OCI-LY7 (cell line): ENCODE measurements at regions not wholly inside any gene's neighbourhood (a gene's known extent, or its start where the extent isn't known, plus 50 kb on each side); places are given as distances from the start of the nearest gene placed in this dataset.

Source experiments
- BruUV-seq: library from RNA; stranded (reverse); fragments of 400-500 nt; replicated peaks from 2 replicates; lab custom pipeline; 2021; lab: Mats Ljungman, UMichigan
- CTCF ChIA-PET: fragments of 300-600 bp; sonication (Branson Sonifier 250); formaldehyde crosslinking; loops from one replicate; lab custom pipeline; 2022; ENCODE audit warnings: antibody characterized with exemption; ENCODE audit not compliant: unreplicated experiment; lab: Charles Lee
- POLR2A ChIA-PET: fragments of 300-600 bp; sonication (Branson Sonifier 250); formaldehyde crosslinking; loops from one replicate; lab custom pipeline; 2022; ENCODE audit warnings: antibody characterized with exemption; lab: Charles Lee
- DNase-seq: peaks from one replicate; pipeline ENCODE4 v3.0.0-alpha.2; 2015; ENCODE audit warnings: low spot score
- H2AFZ ChIP-seq: fragments of 200-600 bp; sonication (generic), shearing (Covaris generic); 2 replicates; pipeline ENCODE4 v1.6.1; 2014; ENCODE audit warnings: mild to moderate bottlenecking, antibody characterized with exemption, low read length, moderate library complexity
- H3K27ac ChIP-seq: fragments of 200-600 bp; sonication (generic); 2 replicates; pipeline ENCODE4 v1.5.1; 2014; ENCODE audit warnings: mixed run types, low read depth, mild to moderate bottlenecking, moderate library complexity, low read length, inconsistent platforms; ENCODE audit not compliant: poor library complexity, severe bottlenecking
- H3K36me3 ChIP-seq: fragments of 200-600 bp; sonication (generic); 2 replicates; pipeline ENCODE4 v1.6.1; 2014; ENCODE audit warnings: mild to moderate bottlenecking, antibody characterized with exemption, low read length, moderate library complexity, mixed read lengths; ENCODE audit not compliant: insufficient read depth
- H3K4me1 ChIP-seq: fragments of 200-600 bp; sonication (generic); 2 replicates; pipeline ENCODE4 v1.5.1; 2014; ENCODE audit warnings: mild to moderate bottlenecking, low read length; ENCODE audit not compliant: insufficient read depth, poor library complexity, severe bottlenecking
- H3K4me2 ChIP-seq: fragments of 200-600 bp; sonication (generic); 2 replicates; pipeline ENCODE4 v1.6.1; 2014; ENCODE audit warnings: mild to moderate bottlenecking, low read length
- H3K4me3 ChIP-seq: fragments of 200-600 bp; sonication (generic); 2 replicates; pipeline ENCODE4 v1.5.1; 2014; ENCODE audit warnings: mild to moderate bottlenecking, low read depth, low read length; ENCODE audit not compliant: poor library complexity, severe bottlenecking
- H3K79me2 ChIP-seq: fragments of 200-600 bp; sonication (generic); 2 replicates; pipeline ENCODE4 v1.6.1; 2016; ENCODE audit warnings: low read depth, mild to moderate bottlenecking, low read length, moderate library complexity, mixed read lengths; ENCODE audit not compliant: insufficient read depth
- H3K9me2 ChIP-seq: fragments of 200-600 bp; sonication (generic); 2 replicates; pipeline ENCODE4 v1.6.1; 2016; ENCODE audit warnings: mild to moderate bottlenecking, low read length, mixed read lengths; ENCODE audit not compliant: insufficient read depth
- H3K9me3 ChIP-seq: fragments of 200-600 bp; sonication (generic); 2 replicates; pipeline ENCODE4 v1.6.1; 2014; ENCODE audit warnings: mild to moderate bottlenecking, mixed run types, low read length, mixed read lengths
- H4K20me1 ChIP-seq: fragments of 200-600 bp; sonication (generic); 2 replicates; pipeline ENCODE4 v1.6.1; 2014; ENCODE audit warnings: mild to moderate bottlenecking, antibody characterized with exemption, low read length, moderate library complexity, mixed read lengths; ENCODE audit not compliant: insufficient read depth
- CTCF ChIP-seq: fragments of 200-600 bp; sonication (generic); conservative IDR thresholded peaks from 2 replicates; pipeline ENCODE4 v1.5.1; 2014; ENCODE audit warnings: mild to moderate bottlenecking, antibody characterized with exemption, low read length, moderate library complexity, mixed read lengths
- EZH2phosphoT487 ChIP-seq: fragments of 200-600 bp; sonication (generic); IDR thresholded peaks from 2 replicates; pipeline ENCODE4 v1.6.1; 2018; ENCODE audit warnings: low read depth, borderline replicate concordance, mild to moderate bottlenecking, mixed run types, antibody characterized with exemption, low read length, moderate library complexity, mixed read lengths
- intact Hi-C: fragments of 100-400 bp; cut with micrococcal nuclease; formaldehyde crosslinking; loops from one replicate; pipeline ENCODE4 v1.10.0; 2022; ENCODE audit not compliant: unreplicated experiment

- ChIA-PET CTCF (no interaction called here), POLR2A (no interaction called here)
- H3K79me2 ChIP-seq: no peaks in the 10 kb centered on the region
- intact Hi-C loops: no loop called here
- H3K4me1 ChIP-seq: no peaks in the 10 kb centered on the region
- H3K9me2 ChIP-seq: no peaks in the 10 kb centered on the region
- TF ChIP-seq CTCF (no peak), EZH2phosphoT487 (no peak)
- no peak overlapping the region for H3K4me3 ChIP-seq
- no peak overlapping the region for H2AFZ ChIP-seq
- DNase-seq: no peak
- no peaks in the 10 kb centered on the region for H3K36me3 ChIP-seq
- H4K20me1 ChIP-seq: no peaks in the 10 kb centered on the region
- no peaks in the 10 kb centered on the region for H3K9me3 ChIP-seq
- no peak overlapping the region for H3K4me2 ChIP-seq
- H3K27ac ChIP-seq: no peak overlapping the region
- BruUV-seq: no TSS peak
Measured at GRCh38 chr2:207233731-207234130, 68.0 kb upstream of the KLF7 start.

DNA sequence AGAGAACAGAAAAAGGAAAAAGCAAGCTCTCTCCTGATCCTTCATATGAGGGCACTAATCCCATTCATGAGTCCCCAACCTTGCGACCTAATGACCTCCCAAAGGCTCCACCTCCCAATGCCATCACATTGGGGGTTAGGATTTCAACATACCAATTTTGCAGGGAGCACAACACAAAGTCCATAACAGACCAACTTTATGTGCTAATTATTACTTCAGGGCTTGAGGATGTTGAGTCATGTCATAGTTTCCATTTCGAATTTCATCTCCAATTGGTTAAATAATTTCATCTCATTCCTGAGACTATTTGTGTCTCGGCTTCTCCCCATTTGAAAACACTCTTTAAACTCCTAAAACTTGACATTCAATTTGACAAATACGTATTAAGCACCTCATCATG is 69.9 kb upstream of the KLF7 start:
- intact Hi-C loops: no loop called here
- no TSS peak for BruUV-seq

More for the DNA sequence above, 69.9 kb upstream of the KLF7 start:
- Histone ChIP-seq H3K9me2 (no peaks in the 10 kb centered on the region), H3K27ac (no peak overlapping the region), H3K4me2 (no peak overlapping the region), H4K20me1 (no peaks in the 10 kb centered on the region), H3K9me3 (no peaks in the 10 kb centered on the region), H3K4me3 (no peak overlapping the region), H3K36me3 (no peaks in the 10 kb centered on the region), H2AFZ (no peak overlapping the region), H3K79me2 (no peaks in the 10 kb centered on the region), H3K4me1 (no peaks in the 10 kb centered on the region)
- no peak for TF ChIP-seq CTCF
- no peak for TF ChIP-seq EZH2phosphoT487
- no peak for DNase-seq
- CTCF ChIA-PET: no interaction called here
- POLR2A ChIA-PET: no interaction called here
